AG10803 (cell line): ENCODE measurements at regions not wholly inside any gene's neighbourhood (a gene's known extent, or its start where the extent isn't known, plus 50 kb on each side); places are given as distances from the start of the nearest gene placed in this dataset.
"Not testable (repeated sequence)": the region's sequence is repeated elsewhere in the genome, so short reads cannot be mapped to it uniquely, and the experiment has no call there.

Experiments
- DNase-seq: peaks from one replicate; pipeline ENCODE4 v3.0.0; 2010; ENCODE audit warnings: low read depth
- H3K4me3 ChIP-seq: 2 replicates; pipeline ENCODE4 v1.5.1; 2011; ENCODE audit warnings: mild to moderate bottlenecking, low read length, control low read depth
- CTCF ChIP-seq: conservative IDR thresholded peaks from 2 replicates; pipeline ENCODE4 v1.5.1; 2011; ENCODE audit warnings: mild to moderate bottlenecking, low read length, control low read depth, inconsistent platforms

DNA sequence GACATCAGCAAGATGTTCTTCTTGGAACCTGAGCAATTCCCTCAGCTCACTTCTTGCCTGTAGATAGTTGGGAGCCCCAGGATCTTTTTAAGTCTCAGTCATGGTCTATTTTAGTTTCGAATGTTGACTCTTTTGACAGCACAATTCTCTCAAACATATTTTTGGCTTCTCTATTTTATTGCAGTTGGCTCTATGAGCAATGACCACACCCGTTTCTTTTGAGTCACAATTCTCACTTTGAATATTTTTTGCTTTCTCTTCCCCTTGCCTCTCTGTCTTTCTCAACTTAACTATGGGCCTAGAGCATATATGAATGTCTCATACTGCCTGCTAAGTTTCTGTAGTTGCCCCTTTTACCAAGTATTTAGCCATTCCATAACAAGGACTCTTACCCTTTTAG, 222.8 kb downstream of the PTN start:
- peak; percentile 21 for DNase-seq
- TF ChIP-seq CTCF: no peak
- H3K4me3 ChIP-seq: no peak overlapping the region

DNA sequence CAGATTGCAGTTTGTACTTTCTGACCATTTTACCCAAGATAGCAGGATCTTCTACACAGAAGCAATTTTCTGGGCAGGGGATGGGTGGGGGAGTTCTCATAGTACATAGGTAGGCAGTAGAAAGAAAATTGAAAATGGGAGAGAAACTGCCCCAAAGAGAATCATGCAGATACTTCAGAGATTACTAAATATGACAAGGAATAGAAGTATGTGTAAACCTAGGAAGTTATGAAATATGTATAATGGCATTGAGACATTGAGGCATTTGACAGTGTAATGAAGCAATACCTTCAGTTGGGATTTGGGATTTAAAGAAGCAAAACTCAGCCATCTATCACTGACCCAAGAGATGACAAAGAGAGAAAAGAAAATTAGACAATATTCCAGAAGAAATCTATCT, 233.0 kb downstream of the PTN start:
- DNase-seq: peak; percentile 29
- no peak for TF ChIP-seq CTCF
- H3K4me3 ChIP-seq: no peak overlapping the region

DNA sequence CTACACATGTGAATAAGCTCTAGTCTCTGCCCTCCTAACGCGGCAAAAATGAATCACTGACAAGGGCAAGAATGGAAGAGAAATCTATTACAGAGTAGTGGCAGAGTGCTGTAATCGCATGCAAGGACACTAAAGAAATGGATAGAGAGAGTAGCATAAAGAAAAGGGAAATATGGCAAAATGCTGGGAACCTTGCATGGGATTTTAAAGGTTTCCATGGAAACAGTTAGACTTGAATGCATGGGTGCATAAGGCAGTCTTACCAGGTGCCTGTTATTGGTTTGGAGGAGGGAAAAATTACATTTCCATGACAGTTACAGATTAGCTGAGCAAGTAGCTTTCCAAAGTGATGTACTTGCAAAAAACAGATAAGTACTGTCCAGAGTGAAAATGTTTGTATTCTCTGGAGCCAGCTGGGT, 233.4 kb downstream of the PTN start:
- DNase-seq: peak; percentile 2

DNA sequence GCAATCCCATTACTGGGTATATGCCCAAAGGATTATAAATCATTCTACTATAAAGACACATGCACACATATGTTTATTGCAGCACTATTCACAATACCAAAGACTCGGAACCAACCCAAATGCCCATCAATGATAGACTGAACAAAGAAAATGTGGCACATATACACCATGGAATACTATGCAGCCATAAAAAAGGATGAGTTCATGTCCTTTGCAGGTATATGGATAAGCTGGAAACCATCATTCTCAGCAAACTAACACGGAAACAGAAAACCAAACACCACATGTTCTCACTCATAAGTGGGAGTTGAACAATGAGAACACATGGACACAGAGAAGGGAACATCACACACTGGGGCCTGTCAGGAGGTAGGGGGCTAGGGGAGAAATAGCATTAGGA, 235.7 kb downstream of the PTN start:
- H3K4me3 ChIP-seq: not testable (repeated sequence)

More for the DNA sequence above, 233.4 kb downstream of the PTN start:
- no peak for TF ChIP-seq CTCF
- H3K4me3 ChIP-seq: no peak overlapping the region

DNA sequence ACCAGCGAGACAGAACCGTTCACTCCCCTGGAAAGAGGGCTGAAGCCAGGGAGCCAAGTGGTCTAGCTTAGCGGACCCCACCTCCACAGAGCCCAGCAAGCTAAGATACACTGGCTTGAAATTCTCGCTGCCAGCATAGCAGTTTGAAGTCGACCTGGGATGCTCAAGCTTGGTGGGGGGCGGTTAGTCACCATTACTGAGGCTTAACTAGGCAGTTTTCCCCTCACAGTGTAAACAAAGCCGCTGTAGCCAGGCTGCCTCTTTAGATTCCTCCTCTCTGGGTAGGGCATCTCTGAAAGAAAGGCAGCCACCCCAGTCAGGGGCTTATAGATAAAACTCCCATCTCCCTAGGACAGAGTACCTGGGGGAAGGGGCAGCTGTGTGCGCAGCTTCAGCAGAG, 235.1 kb downstream of the CHRM2 start:
- DNase-seq, H3K4me3 ChIP-seq: not testable (repeated sequence)

More for the DNA sequence above, 235.7 kb downstream of the PTN start:
- DNase-seq: not testable (repeated sequence)

GRCh38 chr7:137097111-137097510, 228.7 kb downstream of the CHRM2 start:
- no peak for TF ChIP-seq CTCF
- no peak overlapping the region for H3K4me3 ChIP-seq
- peak; percentile 44 for DNase-seq

- H3K4me3 ChIP-seq: no peak overlapping the region
- no peak for TF ChIP-seq CTCF
- DNase-seq: peak; percentile 60
Measured at GRCh38 chr7:137096607-137097006, 228.2 kb downstream of the CHRM2 start.

GRCh38 chr7:137093198-137093597, 224.7 kb downstream of the CHRM2 start:
- DNase-seq: no peak
- H3K4me3 ChIP-seq: no peak overlapping the region
- TF ChIP-seq CTCF: no peak
